ENCODE measurements at regions not wholly inside any gene's neighbourhood (a gene's known extent, or its start where the extent isn't known, plus 50 kb on each side); places are given as distances from the start of the nearest gene placed in this dataset.

DNA sequence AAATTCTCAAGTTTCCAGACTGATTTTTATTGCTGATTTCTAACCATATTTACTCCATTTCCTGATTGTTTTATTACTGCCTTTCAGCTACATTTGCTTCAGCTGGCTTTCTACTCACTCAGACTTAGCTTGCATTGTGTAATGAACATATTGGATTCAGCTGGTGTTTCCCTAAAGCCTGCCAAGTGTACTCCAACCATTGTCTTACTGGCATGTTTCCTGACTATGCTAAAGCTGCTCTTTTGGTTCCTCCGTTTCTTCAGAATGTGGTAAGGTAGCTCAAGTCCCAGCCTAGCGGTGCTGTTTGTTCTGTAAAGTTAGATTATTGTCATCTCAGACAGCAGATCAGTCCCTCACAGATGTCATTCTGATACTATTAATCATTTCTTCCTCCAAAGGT, 53.1 kb upstream of the GLRA2 start:
- DNase-seq (ENCODE audit: low read depth): peak; percentile 0

GRCh38 chrX:14449773-14450172, 79.6 kb upstream of the GLRA2 start:
- no peak for DNase-seq (ENCODE audit: low read depth)

DNA sequence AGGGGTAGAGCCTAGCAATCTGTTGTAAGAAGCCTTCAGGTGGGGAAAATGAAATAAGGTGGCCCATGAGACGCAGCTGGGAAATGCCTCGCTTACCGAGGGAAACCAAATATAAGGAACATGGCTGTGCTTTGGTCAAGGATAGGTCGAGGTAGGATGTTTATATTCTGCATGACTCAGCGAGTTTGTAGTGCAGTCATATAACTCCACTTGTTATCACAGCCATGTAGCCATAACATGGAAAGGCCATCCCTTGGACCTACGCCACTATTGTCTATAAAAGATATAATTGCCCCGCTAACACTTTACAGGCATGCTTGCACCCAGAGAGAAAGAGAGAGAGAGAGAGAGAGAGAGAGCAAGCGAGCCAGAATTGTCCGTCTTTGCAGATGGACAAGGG, 80.9 kb upstream of the GLRA2 start:
- DNase-seq (ENCODE audit: low read depth): no peak

DNA sequence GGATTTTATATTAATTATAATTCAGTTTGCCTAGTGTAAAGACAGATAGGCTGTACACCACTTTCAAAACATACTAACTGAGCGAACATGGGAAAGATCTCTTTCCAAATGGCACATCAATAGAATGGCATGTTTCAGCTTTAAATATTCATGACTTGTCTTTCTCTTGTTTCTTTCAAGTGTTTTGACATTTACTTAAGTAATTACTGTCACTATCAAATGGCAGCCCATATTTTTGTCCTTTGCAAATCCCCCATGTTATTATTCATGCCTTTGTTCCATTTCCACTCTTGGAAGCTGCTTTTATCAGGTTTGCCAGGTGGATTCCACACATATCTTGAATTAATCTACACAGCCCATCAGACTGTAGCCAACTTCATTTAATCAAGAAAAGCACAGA, 89.2 kb upstream of the GLRA2 start:
- no peak for DNase-seq (ENCODE audit: low read depth)

DNA sequence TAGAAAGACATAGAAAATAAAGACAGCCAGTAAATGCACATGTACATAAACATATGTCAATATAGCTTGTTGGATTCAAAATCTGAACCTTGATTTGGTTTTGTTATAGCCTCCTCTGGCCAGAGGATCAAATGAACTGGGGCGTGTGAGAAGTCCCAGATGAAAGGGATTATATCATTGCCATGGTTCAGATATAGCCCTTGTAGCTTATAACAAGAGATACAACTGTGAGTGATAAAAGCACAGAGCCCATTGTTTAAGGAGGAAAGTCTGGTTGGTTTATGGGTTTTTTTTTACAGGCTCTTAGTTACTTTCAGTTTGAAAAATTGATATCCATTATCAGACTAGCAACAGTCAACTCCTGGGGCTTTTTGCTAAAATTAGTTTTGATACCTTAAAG, 101.7 kb upstream of the GLRA2 start:
- no peak for DNase-seq (ENCODE audit: low read depth)

DNA sequence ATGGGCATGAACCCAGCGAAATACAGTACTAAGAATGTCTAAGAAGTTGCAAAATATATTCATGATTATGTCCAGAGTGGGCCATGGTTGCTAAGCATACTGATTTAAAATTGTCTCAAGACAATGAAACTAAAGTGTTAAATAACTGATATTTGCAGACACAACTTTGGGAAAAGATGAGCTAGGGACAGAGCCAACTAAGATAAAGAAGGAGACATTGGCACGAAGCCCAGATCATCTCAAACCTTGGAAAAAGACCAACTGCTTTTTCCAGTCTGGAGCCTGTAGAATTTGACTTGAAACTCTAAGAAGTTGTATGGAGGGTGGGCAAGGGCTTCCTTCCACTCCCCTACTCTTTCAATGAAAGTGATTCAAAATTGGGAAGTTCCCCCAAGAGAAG, 108.5 kb upstream of the GLRA2 start:
- no peak for DNase-seq (ENCODE audit: low read depth)

DNA sequence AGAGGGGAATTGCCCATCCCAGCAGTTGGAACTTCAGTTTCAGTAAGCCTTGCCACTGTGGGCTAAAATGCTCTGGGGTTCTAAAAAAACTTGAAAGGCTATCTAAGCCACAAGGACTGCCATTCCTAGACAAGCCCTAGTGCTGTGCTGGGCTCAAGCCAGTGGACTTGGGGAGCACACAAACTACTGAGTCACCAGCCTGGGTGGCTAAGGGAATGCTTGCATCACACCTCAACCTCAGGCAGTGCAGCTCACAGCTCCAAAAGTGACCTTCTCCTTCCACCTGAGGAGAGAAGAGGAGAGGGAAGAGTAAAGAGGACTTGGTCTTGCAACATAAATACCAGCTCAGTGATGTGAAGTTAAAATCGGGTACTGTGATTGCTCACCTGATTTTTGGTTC, 116.7 kb upstream of the GLRA2 start:
- no peak for DNase-seq (ENCODE audit: low read depth)

GRCh38 chrX:14411326-14411725, 118.0 kb upstream of the GLRA2 start:
- no peak for DNase-seq (ENCODE audit: low read depth)

GRCh38 chrX:14409341-14409740, 120.0 kb upstream of the GLRA2 start:
- DNase-seq (ENCODE audit: low read depth): peak; percentile 13

DNA sequence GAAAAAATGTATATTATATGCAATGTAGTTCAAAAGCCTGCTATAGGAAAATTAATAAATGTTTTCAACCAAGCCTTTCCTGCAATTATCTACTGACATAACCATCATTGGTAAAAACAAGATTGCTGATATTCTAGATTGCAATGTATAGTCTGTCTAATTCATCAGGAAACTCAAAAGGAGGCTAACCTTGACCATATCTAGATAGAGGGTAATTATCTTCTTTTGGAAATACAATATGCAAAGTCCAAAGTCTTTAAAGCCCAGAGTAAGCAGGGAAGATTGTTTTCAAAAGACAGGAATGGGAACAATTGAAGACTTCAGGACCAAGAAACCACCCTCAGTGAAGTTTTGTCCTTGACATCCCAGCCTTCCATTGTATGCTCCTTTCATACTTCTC, 123.1 kb upstream of the GLRA2 start:
- DNase-seq (ENCODE audit: low read depth): no peak

DNA sequence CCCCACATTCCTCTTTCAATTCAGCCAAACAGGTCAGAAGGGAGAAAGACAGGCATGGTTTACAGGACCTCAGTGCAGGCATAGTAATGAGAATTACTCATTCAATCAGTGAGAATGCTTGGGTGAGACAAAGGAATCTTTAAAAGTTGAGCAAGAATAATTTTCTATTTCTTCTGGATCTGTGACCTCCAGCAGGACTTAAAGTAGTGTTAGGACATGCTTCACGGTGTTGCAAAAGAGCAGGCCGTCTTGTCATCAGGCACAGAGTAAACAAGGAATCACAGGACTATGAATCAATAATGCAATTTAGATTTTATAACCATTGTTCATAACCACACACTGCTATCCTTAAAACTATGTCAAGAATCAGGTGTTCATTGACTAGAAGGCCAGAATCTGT, 130.6 kb upstream of the GLRA2 start:
- DNase-seq (ENCODE audit: low read depth): peak; percentile 13

- no peak for DNase-seq (ENCODE audit: low read depth)
Measured at GRCh38 chrX:14389682-14390081, 139.7 kb upstream of the GLRA2 start.

DNA sequence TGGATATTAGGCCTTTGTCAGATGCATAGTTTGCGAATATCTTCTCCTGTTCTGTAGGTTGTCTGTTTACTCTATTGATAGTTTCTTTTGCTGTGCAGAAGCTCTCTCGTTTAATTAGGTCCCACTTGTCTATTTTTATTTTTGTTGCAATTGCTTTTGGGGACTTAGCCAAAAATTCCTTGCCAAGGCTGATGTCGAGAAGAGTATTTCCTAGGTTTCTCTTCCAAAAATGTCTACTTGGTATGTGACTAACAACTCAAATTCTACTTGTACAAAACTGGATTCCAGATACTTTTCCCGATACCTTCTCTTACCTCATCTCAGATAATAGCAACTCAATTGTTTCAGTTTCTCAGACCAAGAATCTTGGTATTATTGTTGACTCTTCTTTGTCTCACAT, 142.4 kb upstream of the GLRA2 start:
- no peak for DNase-seq (ENCODE audit: low read depth)

GRCh38 chrX:14380044-14380443, 149.3 kb upstream of the GLRA2 start:
- DNase-seq (ENCODE audit: low read depth): no peak

DNA sequence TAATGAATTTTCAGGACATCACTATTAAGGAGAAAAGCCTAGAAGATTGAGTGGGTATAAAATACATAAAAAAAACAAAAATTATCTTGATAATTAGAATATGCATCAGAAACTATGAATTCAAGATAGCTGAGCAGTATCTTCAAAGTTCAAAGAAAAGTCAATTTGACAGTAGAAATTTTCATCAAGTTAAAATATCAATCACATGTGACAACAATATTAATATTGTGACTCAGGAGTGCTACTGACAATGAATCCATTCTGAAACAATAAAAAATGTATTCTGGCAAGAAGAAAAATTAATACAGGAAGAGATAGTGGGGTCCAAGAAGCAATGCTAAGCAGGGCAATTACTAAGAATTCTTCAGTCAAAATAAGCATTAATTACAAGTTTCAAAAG, 151.9 kb upstream of the GLRA2 start:
- DNase-seq (ENCODE audit: low read depth): no peak

DNA sequence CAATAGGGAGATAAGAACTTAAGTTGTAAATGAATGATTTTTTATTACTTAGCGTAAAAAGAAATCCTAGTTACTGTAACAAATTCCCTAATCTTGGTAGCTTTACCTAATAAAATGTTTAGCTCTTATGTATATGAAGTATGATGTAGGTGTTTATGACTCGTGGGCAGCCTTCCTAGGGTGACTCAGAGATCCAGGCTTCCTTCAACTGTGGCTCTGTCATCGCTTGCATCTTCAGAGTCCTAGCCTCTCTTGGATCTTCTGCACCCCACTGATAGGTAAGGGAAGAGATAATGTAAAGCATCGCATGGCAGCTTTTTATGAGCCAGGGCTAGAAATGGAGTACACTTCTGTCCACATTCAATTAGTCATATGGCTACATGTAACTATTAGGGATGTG, 165.6 kb upstream of the GLRA2 start:
- DNase-seq (ENCODE audit: low read depth): no peak

DNA sequence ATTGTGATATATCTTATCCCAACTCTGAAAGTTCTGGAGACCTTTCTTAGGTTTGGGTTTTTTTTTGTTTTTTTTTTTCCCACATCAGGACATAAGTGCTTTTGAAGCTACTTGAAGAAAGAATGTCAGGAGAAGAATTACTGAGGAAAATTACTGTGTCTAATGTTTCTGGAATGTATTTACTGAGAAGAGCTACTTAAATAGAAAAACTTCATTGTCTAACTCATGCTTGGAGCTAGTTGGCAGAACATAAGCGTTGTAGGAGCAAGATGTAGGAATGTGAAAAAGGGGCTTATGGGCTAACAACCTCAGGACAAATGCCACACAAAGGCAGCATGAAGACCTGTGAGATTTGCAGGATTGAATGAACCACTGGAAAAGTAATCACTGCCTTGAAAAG, 166.6 kb upstream of the GLRA2 start:
- no peak for DNase-seq (ENCODE audit: low read depth)

DNA sequence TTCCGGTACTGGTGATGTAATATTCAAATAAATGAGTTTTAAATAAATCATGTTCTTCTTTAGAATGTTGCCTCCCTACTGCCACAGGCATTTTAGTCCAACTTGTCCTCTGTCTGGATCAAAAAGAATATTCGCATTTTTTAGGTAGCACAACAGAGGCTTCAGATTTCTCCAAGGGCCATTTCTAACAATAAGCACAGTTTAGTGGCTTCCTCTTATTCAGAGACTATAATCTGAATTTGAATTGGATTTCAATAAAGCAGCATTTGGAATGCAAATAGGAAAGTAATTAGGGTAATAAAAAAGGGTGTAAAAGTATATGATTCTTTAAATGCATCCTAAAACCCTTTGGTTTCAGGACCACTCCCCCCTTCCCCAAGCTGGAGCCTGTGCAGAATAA, 167.9 kb upstream of the GLRA2 start:
- DNase-seq (ENCODE audit: low read depth): no peak

GRCh38 chrX:14359727-14360126, 169.6 kb upstream of the GLRA2 start:
- DNase-seq (ENCODE audit: low read depth): no peak

DNA sequence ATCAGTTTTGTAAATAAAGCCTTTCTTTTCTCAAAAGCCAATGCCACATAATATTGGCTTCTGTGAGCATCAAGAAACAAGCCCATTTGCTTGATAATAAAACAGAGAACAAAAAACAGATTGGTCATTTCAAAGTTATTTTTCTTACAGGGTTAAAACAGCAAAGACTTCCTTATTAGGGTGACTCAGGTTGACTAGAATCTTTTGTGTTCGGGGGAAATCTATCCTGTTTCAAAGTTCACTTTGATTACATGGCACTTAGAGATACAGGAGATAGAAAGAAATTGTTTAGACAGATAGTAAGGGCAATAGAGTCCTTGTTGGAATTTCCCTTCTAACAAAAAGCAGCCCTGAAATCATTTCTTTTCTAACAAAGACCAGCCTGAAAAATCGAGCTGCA, 170.0 kb upstream of the GLRA2 start:
- DNase-seq (ENCODE audit: low read depth): no peak

DNA sequence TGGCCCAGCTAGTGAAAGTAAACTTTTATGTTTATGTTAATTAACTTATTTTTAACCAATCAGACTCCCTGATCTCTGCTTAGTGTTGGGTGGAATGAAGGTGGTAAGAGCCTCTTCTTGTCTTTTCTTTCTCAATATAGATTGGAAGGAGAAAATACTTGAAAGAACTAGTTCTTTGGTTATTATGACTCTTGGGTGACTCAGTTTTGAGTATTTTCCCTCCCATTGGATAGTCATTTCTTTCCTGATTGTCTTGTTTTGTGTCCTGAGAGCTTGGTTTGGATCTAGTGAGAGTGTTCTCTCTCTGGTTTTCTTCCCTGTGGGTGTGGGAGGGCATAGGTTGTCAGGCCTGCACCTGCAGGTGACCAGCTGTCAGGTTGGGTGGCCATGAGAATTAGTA, 172.0 kb upstream of the GLRA2 start:
- peak; percentile 12 for DNase-seq (ENCODE audit: low read depth)

DNA sequence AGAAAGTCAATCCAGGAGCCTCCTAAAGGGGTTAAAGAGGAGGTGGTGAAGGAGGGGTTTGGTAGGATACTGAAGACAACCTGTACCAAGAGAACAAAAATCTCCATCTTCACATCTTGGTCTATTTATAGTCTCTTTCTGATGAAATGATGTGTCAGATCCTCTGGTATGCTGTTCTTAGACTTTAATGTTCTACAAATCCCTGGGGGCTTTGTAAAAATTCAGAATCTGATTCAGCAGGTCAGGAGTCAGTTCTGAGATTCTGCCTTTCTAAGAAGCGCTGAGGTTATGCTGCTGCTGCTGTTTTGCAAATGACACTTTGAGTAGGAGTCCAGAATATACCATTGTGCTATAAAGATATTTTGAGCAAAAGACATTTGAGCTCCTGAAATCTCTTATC, 172.9 kb upstream of the GLRA2 start:
- peak; percentile 79 for DNase-seq (ENCODE audit: low read depth)

DNA sequence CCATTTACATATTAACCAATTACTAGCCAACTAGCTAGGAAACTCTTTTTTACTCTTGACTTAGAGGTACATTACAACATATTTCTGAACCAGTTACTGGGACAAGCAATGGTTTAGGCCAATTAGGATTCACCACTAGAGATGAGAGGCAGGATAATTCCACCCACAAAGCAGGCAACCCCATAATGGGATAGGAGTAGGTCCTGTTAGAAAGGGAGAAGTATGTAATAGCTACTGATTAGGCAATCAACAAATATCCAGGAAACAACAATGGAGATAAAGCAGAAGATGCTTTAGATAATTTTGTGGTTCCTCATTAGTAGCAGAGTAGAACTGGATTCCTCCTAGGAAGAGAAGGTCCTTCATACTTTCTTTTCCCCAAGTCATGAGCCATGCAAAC, 173.8 kb upstream of the GLRA2 start:
- no peak for DNase-seq (ENCODE audit: low read depth)

- DNase-seq (ENCODE audit: low read depth): peak; percentile 33
Measured at GRCh38 chrX:14354521-14354920, 174.8 kb upstream of the GLRA2 start.

- no peak for DNase-seq (ENCODE audit: low read depth)
Measured at GRCh38 chrX:14352511-14352910, 176.8 kb upstream of the GLRA2 start.

All from stromal cell of bone marrow (primary cell).